ENCODE measurements at regions not wholly inside any gene's neighbourhood (a gene's known extent, or its start where the extent isn't known, plus 50 kb on each side); places are given as distances from the start of the nearest gene placed in this dataset.

DNA sequence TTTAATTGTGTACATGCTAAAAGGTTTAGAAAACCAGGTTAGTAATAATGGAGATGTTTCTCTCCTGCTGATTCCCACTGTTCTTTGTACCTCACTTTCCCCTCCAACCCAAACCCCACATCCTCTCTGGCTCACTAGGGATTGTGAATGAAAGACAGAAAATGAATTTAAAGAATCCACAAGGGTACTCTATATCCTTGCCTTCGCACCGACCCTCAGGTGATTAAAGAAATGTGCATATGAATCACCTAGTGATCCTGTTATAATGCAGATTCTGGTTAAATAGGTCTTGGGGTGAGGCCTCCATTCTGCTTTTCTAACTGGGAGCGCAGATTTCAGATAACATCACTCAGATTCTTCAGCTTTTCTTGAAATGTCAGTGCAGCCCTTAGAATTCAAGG lies 84.3 kb upstream of the OTX2 start (continued):
- TF ChIP-seq, protein P1, sequence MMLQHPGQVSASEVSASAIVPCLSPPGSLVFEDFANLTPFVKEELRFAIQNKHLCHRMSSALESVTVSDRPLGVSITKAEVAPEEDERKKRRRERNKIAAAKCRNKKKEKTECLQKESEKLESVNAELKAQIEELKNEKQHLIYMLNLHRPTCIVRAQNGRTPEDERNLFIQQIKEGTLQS (CRISPR knock-in tag; conservative IDR thresholded peaks at IDR 0.05), result no peak
- TF ChIP-seq ZNF317 (CRISPR knock-in tag; IDR thresholded peaks at IDR 0.05; ENCODE audit: borderline replicate concordance, low read depth) (no peak), IRF2 (CRISPR knock-in tag; IDR thresholded peaks at IDR 0.05; ENCODE audit: borderline replicate concordance, low read depth) (no peak), SMAD3 (CRISPR knock-in tag; IDR thresholded peaks at IDR 0.05; ENCODE audit: borderline replicate concordance) (no peak), CBFB (CRISPR knock-in tag; IDR thresholded peaks at IDR 0.05; ENCODE audit: low read depth) (no peak), ZNF263 (CRISPR knock-in tag; IDR thresholded peaks at IDR 0.05; ENCODE audit: low read depth) (no peak)
- TF ChIP-seq, protein P2, sequence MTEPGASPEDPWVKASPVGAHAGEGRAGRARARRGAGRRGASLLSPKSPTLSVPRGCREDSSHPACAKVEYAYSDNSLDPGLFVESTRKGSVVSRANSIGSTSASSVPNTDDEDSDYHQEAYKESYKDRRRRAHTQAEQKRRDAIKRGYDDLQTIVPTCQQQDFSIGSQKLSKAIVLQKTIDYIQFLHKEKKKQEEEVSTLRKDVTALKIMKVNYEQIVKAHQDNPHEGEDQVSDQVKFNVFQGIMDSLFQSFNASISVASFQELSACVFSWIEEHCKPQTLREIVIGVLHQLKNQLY (CRISPR knock-in tag; IDR thresholded peaks at IDR 0.05), result no peak
- TF ChIP-seq, protein P3, sequence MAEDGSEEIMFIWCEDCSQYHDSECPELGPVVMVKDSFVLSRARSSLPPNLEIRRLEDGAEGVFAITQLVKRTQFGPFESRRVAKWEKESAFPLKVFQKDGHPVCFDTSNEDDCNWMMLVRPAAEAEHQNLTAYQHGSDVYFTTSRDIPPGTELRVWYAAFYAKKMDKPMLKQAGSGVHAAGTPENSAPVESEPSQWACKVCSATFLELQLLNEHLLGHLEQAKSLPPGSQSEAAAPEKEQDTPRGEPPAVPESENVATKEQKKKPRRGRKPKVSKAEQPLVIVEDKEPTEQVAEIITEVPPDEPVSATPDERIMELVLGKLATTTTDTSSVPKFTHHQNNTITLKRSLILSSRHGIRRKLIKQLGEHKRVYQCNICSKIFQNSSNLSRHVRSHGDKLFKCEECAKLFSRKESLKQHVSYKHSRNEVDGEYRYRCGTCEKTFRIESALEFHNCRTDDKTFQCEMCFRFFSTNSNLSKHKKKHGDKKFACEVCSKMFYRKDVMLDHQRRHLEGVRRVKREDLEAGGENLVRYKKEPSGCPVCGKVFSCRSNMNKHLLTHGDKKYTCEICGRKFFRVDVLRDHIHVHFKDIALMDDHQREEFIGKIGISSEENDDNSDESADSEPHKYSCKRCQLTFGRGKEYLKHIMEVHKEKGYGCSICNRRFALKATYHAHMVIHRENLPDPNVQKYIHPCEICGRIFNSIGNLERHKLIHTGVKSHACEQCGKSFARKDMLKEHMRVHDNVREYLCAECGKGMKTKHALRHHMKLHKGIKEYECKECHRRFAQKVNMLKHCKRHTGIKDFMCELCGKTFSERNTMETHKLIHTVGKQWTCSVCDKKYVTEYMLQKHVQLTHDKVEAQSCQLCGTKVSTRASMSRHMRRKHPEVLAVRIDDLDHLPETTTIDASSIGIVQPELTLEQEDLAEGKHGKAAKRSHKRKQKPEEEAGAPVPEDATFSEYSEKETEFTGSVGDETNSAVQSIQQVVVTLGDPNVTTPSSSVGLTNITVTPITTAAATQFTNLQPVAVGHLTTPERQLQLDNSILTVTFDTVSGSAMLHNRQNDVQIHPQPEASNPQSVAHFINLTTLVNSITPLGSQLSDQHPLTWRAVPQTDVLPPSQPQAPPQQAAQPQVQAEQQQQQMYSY (CRISPR knock-in tag; IDR thresholded peaks at IDR 0.05), result peak; percentile 65

DNA sequence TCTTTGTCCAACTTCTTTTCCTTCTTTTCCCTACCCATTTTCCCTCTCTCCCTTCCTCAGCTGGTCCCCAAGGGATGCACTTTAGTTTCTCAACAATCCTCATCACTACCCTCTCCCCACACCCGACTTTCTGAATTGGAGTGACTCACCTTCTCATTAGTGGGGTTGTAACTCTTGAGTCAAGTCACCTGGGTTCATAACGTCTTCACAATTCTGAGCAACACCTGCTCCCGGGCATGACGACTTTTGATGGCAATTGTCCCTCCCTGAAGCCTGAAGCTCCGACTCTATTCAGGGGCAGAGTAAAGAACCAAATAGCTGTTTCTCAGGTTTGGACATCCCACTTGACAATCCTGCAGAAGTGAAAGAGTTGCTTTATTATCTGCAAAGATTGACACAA lies 82.7 kb upstream of the OTX2 start:
- H3K27ac Mint-ChIP-seq, result no peak overlapping the region
- TF ChIP-seq, protein P4, sequence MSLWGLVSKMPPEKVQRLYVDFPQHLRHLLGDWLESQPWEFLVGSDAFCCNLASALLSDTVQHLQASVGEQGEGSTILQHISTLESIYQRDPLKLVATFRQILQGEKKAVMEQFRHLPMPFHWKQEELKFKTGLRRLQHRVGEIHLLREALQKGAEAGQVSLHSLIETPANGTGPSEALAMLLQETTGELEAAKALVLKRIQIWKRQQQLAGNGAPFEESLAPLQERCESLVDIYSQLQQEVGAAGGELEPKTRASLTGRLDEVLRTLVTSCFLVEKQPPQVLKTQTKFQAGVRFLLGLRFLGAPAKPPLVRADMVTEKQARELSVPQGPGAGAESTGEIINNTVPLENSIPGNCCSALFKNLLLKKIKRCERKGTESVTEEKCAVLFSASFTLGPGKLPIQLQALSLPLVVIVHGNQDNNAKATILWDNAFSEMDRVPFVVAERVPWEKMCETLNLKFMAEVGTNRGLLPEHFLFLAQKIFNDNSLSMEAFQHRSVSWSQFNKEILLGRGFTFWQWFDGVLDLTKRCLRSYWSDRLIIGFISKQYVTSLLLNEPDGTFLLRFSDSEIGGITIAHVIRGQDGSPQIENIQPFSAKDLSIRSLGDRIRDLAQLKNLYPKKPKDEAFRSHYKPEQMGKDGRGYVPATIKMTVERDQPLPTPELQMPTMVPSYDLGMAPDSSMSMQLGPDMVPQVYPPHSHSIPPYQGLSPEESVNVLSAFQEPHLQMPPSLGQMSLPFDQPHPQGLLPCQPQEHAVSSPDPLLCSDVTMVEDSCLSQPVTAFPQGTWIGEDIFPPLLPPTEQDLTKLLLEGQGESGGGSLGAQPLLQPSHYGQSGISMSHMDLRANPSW (CRISPR knock-in tag; conservative IDR thresholded peaks at IDR 0.05; ENCODE audit: low read depth), result no peak
- TF ChIP-seq, protein P5, sequence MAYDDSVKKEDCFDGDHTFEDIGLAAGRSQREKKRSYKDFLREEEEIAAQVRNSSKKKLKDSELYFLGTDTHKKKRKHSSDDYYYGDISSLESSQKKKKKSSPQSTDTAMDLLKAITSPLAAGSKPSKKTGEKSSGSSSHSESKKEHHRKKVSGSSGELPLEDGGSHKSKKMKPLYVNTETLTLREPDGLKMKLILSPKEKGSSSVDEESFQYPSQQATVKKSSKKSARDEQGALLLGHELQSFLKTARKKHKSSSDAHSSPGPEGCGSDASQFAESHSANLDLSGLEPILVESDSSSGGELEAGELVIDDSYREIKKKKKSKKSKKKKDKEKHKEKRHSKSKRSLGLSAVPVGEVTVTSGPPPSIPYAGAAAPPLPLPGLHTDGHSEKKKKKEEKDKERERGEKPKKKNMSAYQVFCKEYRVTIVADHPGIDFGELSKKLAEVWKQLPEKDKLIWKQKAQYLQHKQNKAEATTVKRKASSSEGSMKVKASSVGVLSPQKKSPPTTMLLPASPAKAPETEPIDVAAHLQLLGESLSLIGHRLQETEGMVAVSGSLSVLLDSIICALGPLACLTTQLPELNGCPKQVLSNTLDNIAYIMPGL (CRISPR knock-in tag; IDR thresholded peaks at IDR 0.05), result no peak
- TF ChIP-seq JAZF1 (CRISPR knock-in tag; IDR thresholded peaks at IDR 0.05) (no peak), NFE2L1 (CRISPR knock-in tag; IDR thresholded peaks at IDR 0.05) (no peak), ZNF121 (CRISPR knock-in tag; IDR thresholded peaks at IDR 0.05) (no peak), PRRX2 (CRISPR knock-in tag; IDR thresholded peaks at IDR 0.05) (no peak), ETV6 (CRISPR knock-in tag; IDR thresholded peaks at IDR 0.05) (no peak), RELA (CRISPR knock-in tag; IDR thresholded peaks at IDR 0.05; ENCODE audit: borderline replicate concordance) (no peak)
- TF ChIP-seq, protein P6, sequence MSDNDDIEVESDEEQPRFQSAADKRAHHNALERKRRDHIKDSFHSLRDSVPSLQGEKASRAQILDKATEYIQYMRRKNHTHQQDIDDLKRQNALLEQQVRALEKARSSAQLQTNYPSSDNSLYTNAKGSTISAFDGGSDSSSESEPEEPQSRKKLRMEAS (CRISPR knock-in tag; IDR thresholded peaks at IDR 0.05), result no peak
- TF ChIP-seq, protein P7, sequence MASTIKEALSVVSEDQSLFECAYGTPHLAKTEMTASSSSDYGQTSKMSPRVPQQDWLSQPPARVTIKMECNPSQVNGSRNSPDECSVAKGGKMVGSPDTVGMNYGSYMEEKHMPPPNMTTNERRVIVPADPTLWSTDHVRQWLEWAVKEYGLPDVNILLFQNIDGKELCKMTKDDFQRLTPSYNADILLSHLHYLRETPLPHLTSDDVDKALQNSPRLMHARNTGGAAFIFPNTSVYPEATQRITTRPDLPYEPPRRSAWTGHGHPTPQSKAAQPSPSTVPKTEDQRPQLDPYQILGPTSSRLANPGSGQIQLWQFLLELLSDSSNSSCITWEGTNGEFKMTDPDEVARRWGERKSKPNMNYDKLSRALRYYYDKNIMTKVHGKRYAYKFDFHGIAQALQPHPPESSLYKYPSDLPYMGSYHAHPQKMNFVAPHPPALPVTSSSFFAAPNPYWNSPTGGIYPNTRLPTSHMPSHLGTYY (CRISPR knock-in tag; IDR thresholded peaks at IDR 0.05), result no peak
- TF ChIP-seq, protein P8, sequence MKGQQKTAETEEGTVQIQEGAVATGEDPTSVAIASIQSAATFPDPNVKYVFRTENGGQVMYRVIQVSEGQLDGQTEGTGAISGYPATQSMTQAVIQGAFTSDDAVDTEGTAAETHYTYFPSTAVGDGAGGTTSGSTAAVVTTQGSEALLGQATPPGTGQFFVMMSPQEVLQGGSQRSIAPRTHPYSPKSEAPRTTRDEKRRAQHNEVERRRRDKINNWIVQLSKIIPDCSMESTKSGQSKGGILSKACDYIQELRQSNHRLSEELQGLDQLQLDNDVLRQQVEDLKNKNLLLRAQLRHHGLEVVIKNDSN (CRISPR knock-in tag; IDR thresholded peaks at IDR 0.05), result no peak
- CTCF ChIA-PET, result interaction anchor here (1.1 to 1.5 kb wide), 2 partner anchors 11 to 78 kb away, joined by 3 read pairs; no protein-coding TSS in a partner anchor
- no peaks in the 10 kb centered on the region for H3K9me3 Mint-ChIP-seq
- POLR2A ChIA-PET, result interaction anchor here (0.6 kb wide), 1 partner anchor 20 kb away, joined by 4 read pairs; no protein-coding TSS in a partner anchor
- H3K4me1 Mint-ChIP-seq, result peaks cover 76% of the 10 kb centered on the region
- no peaks in the 10 kb centered on the region for H3K36me3 Mint-ChIP-seq
- ATAC-seq (no peak), DNase-seq (ENCODE audit: low spot score) (no peak)
- H3K27me3 Mint-ChIP-seq (ENCODE audit: low read depth), result peaks cover 100% of the 10 kb centered on the region
- H3K4me3 Mint-ChIP-seq, result no peak overlapping the region

All from WTC11 (cell line).